Adrenal gland (tissue), 5 donors: ENCODE measurements at regions not wholly inside any gene's neighbourhood (a gene's known extent, or its start where the extent isn't known, plus 50 kb on each side); places are given as distances from the start of the nearest gene placed in this dataset.

Source experiments
- CTCF ChIP-seq, 6 experiments: fragments of 450-650 bp in 4 of 6; fragments of 200-600 bp in 2 of 6; sonication (generic) in 1 of 6; IDR thresholded peaks; 1 replicate in 5 of 6; 2 replicates in 1 of 6; pipeline versions ENCODE4 v1.5.1 to v1.8.0; 2016 to 2021; ENCODE audit warnings: antibody characterized with exemption in 6 of 6, mild to moderate bottlenecking in 2 of 6, moderate library complexity in 1 of 6
- POLR2A ChIP-seq, 2 donors: fragments of 450-650 bp; IDR thresholded peaks; one replicate each; pipeline ENCODE4 v1.6.1; 2017; ENCODE audit warnings: antibody characterized with exemption in 2 of 2, mild to moderate bottlenecking in 2 of 2, moderate library complexity in 1 of 2
- donor health status: DM: no; HTN: no; CAD: no.

GRCh38 chr20:41693136-41693979 is 75.2 kb upstream of the CHD6 start:
- peak; percentile 33 to 70 (median 46) for TF ChIP-seq CTCF (IDR thresholded peaks at IDR 0.05)
- peak in 1 of 2 donors; percentile 75 for TF ChIP-seq POLR2A (IDR thresholded peaks at IDR 0.05)
